ENCODE measurements at regions not wholly inside any gene's neighbourhood (a gene's known extent, or its start where the extent isn't known, plus 50 kb on each side); places are given as distances from the start of the nearest gene placed in this dataset.

DNA sequence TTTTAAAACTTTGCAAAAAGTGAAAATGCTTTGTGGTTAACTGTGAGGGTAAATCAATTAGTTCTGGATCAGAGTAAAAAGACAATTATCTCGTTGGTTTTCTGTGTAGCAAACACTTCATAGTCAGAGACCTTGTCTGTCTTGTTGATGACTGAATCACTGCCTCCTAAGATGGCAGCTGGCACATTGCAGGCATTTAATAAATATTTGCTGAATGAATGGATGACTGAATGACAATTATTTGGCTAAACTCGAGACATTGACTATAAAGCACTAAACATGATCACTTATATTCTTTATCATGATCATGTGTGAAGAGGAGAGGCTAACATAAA, 96.2 kb downstream of the MAIP1 start:
- TF ChIP-seq POLR2AphosphoS5 (IDR thresholded peaks at IDR 0.05), result no peak
- TF ChIP-seq, protein P1, sequence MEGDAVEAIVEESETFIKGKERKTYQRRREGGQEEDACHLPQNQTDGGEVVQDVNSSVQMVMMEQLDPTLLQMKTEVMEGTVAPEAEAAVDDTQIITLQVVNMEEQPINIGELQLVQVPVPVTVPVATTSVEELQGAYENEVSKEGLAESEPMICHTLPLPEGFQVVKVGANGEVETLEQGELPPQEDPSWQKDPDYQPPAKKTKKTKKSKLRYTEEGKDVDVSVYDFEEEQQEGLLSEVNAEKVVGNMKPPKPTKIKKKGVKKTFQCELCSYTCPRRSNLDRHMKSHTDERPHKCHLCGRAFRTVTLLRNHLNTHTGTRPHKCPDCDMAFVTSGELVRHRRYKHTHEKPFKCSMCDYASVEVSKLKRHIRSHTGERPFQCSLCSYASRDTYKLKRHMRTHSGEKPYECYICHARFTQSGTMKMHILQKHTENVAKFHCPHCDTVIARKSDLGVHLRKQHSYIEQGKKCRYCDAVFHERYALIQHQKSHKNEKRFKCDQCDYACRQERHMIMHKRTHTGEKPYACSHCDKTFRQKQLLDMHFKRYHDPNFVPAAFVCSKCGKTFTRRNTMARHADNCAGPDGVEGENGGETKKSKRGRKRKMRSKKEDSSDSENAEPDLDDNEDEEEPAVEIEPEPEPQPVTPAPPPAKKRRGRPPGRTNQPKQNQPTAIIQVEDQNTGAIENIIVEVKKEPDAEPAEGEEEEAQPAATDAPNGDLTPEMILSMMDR (IDR thresholded peaks at IDR 0.05 in 8 of 11, conservative IDR thresholded peaks at IDR 0.05 in 3 of 11), result no peak

Data from spleen (tissue), 7 donors.